HCT116 (cell line): ENCODE measurements at regions not wholly inside any gene's neighbourhood (a gene's known extent, or its start where the extent isn't known, plus 50 kb on each side); places are given as distances from the start of the nearest gene placed in this dataset.
"Not testable (repeated sequence)": the region's sequence is repeated elsewhere in the genome, so short reads cannot be mapped to it uniquely, and the experiment has no call there.

Source experiments
- ATAC-seq: fragments of 200-7000 bp; cut with Tn5 transposase; 2 replicates; pipeline ENCODE4 v1.9.1; 2020; ENCODE audit warnings: mild to moderate bottlenecking, moderate library complexity
- BruUV-seq: library from RNA; stranded (reverse); fragments of 400-500 nt; replicated peaks from 2 replicates; lab custom pipeline; 2021; lab: Mats Ljungman, UMichigan
- CTCF ChIA-PET: fragments of 300-600 bp; sonication (Branson Sonifier 250); formaldehyde crosslinking; loops from one replicate; lab custom pipeline; 2021; ENCODE audit warnings: antibody characterized with exemption; lab: Charles Lee
- POLR2A ChIA-PET: fragments of 300-600, 350-600 bp; sonication (Branson Sonifier 250); formaldehyde crosslinking; loops from one replicate; lab custom pipeline; 2021; ENCODE audit warnings: antibody characterized with exemption; lab: Charles Lee
- RAD21 ChIA-PET, 2 experiments: fragments of 300-600 bp; sonication (Branson Sonifier 250); formaldehyde crosslinking; loops; one replicate each; lab custom pipeline; 2023; ENCODE audit warnings: low total read pairs in 2 of 2; ENCODE audit not compliant: uncharacterized antibody in 2 of 2, unreplicated experiment in 2 of 2, low non-redundant PET in 1 of 2; lab: Charles Lee
- DNase-seq: peaks from one replicate; pipeline ENCODE4 v3.0.0-alpha.2; 2010; ENCODE audit warnings: low read depth, low spot score
- H2AFZ ChIP-seq: fragments of 200-600 bp; shearing (Covaris generic), sonication (generic); 2 replicates; pipeline ENCODE4 v1.6.1; 2017; ENCODE audit warnings: low read depth, mixed run types, mixed read lengths, antibody characterized with exemption, low read length; ENCODE audit not compliant: poor library complexity, severe bottlenecking
- H3K27ac ChIP-seq: 2 replicates; pipeline ENCODE4 v1.5.1; 2012; ENCODE audit warnings: low read depth, low read length
- H3K27me3 ChIP-seq: fragments of 200-600 bp; sonication (generic); 2 replicates; pipeline ENCODE4 v1.6.1; 2016; ENCODE audit warnings: mixed run types, low read length, mixed read lengths; ENCODE audit not compliant: insufficient read depth
- H3K36me3 ChIP-seq, 2 experiments: fragments of 200-500 bp in 1 of 2; fragments of 200-600 bp in 1 of 2; sonication (Bioruptor generic) in 1 of 2; sonication (generic) in 1 of 2; 2 replicates each; pipeline versions ENCODE4 v1.5.1 to v1.6.1; 2014 to 2016; ENCODE audit warnings: low read length in 2 of 2, inconsistent platforms in 1 of 2, mixed read lengths in 1 of 2, mixed run types in 1 of 2; ENCODE audit not compliant: insufficient read depth in 2 of 2, control insufficient read depth in 1 of 2
- H3K4me1 ChIP-seq, 2 experiments: fragments of 200-600 bp in 1 of 2; sonication (generic) in 1 of 2; 2 replicates each; pipeline versions ENCODE4 v1.5.1 to v1.6.1; 2012 to 2017; ENCODE audit warnings: low read length in 2 of 2, inconsistent platforms in 1 of 2, mild to moderate bottlenecking in 1 of 2, mixed read lengths in 1 of 2, mixed run types in 1 of 2, moderate library complexity in 1 of 2; ENCODE audit not compliant: insufficient read depth in 2 of 2, control insufficient read depth in 1 of 2
- H3K4me2 ChIP-seq: fragments of 200-600 bp; sonication (generic); 2 replicates; pipeline ENCODE4 v1.6.1; 2017; ENCODE audit warnings: mixed run types, low read length, mixed read lengths
- H3K4me3 ChIP-seq, 2 experiments: fragments of 200-600 bp in 1 of 2; sonication (generic) in 1 of 2; replicated peaks in 1 of 2; 2 replicates each; pipeline ENCODE4 v1.5.1; 2011 to 2016; ENCODE audit warnings: low read length in 2 of 2, control low read depth in 1 of 2, low read depth in 1 of 2, mild to moderate bottlenecking in 1 of 2, mixed read lengths in 1 of 2, mixed run types in 1 of 2
- H3K79me2 ChIP-seq: fragments of 200-600 bp; sonication (generic); 2 replicates; pipeline ENCODE4 v1.6.1; 2017; ENCODE audit warnings: mild to moderate bottlenecking, mixed run types, low read length, moderate library complexity, mixed read lengths; ENCODE audit not compliant: insufficient read depth
- H3K9ac ChIP-seq: fragments of 200-600 bp; sonication (generic); 2 replicates; pipeline ENCODE4 v1.6.1; 2016; ENCODE audit warnings: low read length, mixed read lengths
- H3K9me2 ChIP-seq: fragments of 200-600 bp; sonication (generic), shearing (Covaris generic); 2 replicates; pipeline ENCODE4 v1.6.1; 2017; ENCODE audit warnings: mixed run types, mild to moderate bottlenecking, moderate library complexity; ENCODE audit not compliant: insufficient read depth
- H3K9me3 ChIP-seq, 2 experiments: fragments of 200-500 bp in 1 of 2; fragments of 200-600 bp in 1 of 2; sonication (Bioruptor generic) in 1 of 2; sonication (generic) in 1 of 2; 2 replicates each; pipeline ENCODE4 v1.6.1; 2014 to 2017; ENCODE audit warnings: low read length in 2 of 2, mixed read lengths in 2 of 2, inconsistent platforms in 1 of 2, low read depth in 1 of 2, mild to moderate bottlenecking in 1 of 2, mixed run types in 1 of 2, moderate library complexity in 1 of 2; ENCODE audit not compliant: control insufficient read depth in 1 of 2, insufficient read depth in 1 of 2
- H4K20me1 ChIP-seq: fragments of 200-600 bp; sonication (generic), shearing (Covaris generic); 2 replicates; pipeline ENCODE4 v1.6.1; 2017; ENCODE audit warnings: mixed run types, mild to moderate bottlenecking, moderate library complexity; ENCODE audit not compliant: insufficient read depth
- CBX3 ChIP-seq: IDR thresholded peaks from 2 replicates; pipeline ENCODE4 v1.6.1; 2012; ENCODE audit warnings: low read depth
- CTCF ChIP-seq, 3 experiments: fragments of 200-600 bp in 1 of 3; sonication (generic) in 1 of 3; IDR thresholded peaks in 2 of 3; conservative IDR thresholded peaks in 1 of 3; 2 replicates each; pipeline ENCODE4 v1.5.1; 2012 to 2017; ENCODE audit warnings: low read depth in 2 of 3, low read length in 2 of 3, antibody characterized with exemption in 1 of 3, borderline replicate concordance in 1 of 3, control low read depth in 1 of 3, mild to moderate bottlenecking in 1 of 3, mixed read lengths in 1 of 3, mixed run types in 1 of 3, moderate library complexity in 1 of 3; ENCODE audit not compliant: insufficient read depth in 1 of 3
- EZH2phosphoT487 ChIP-seq: fragments of 200-600 bp; IDR thresholded peaks from 2 replicates; pipeline ENCODE4 v1.6.1; 2018; ENCODE audit warnings: antibody characterized with exemption, borderline replicate concordance
- FOSL1 ChIP-seq: IDR thresholded peaks from 2 replicates; pipeline ENCODE4 v1.6.1; 2012; ENCODE audit warnings: low read depth
- JUND ChIP-seq: IDR thresholded peaks from 2 replicates; pipeline ENCODE4 v1.6.1; 2012
- REST ChIP-seq: IDR thresholded peaks from 2 replicates; pipeline ENCODE4 v1.6.1; 2012; ENCODE audit warnings: low read depth
- SIN3A ChIP-seq: IDR thresholded peaks from 2 replicates; pipeline ENCODE4 v1.6.1; 2012; ENCODE audit warnings: low read depth
- SP1 ChIP-seq: IDR thresholded peaks from 2 replicates; pipeline ENCODE4 v1.6.1; 2012; ENCODE audit warnings: low read depth
- TCF7L2 ChIP-seq: IDR thresholded peaks from 2 replicates; pipeline ENCODE4 v1.7.0; 2011; ENCODE audit warnings: borderline replicate concordance, inconsistent platforms; ENCODE audit not compliant: insufficient read depth, insufficient read length; ENCODE audit errors: extremely low read depth
- YY1 ChIP-seq: IDR thresholded peaks from 2 replicates; pipeline ENCODE4 v1.6.1; 2011; ENCODE audit warnings: low read length, low read depth, moderate library complexity, mild to moderate bottlenecking; ENCODE audit not compliant: insufficient replicate concordance; ENCODE audit errors: extremely low read depth
- ZFX ChIP-seq: fragments of 450-650 bp; IDR thresholded peaks from 2 replicates; pipeline ENCODE4 v1.6.1; 2017
- ZNF274 ChIP-seq: fragments of 200-500 bp; sonication (Bioruptor generic); IDR thresholded peaks from 2 replicates; pipeline ENCODE4 v1.6.1; 2014; ENCODE audit warnings: mild to moderate bottlenecking, low read depth, low read length, inconsistent platforms
- intact Hi-C: fragments of 100-400 bp; cut with micrococcal nuclease; formaldehyde crosslinking; loops from 2 replicates; pipeline ENCODE4 v1.10.0; 2022

GRCh38 chr5:40346901-40347300, 332.8 kb upstream of the PTGER4 start:
- Histone ChIP-seq H4K20me1 (no peaks in the 10 kb centered on the region), H3K9me3 (no peaks in the 10 kb centered on the region), H3K27ac (no peak overlapping the region), H3K27me3 (no peaks in the 10 kb centered on the region), H3K9me2 (no peaks in the 10 kb centered on the region), H3K4me1 (no peaks in the 10 kb centered on the region), H3K4me3 (no peak overlapping the region), H3K9ac (no peak overlapping the region), H3K4me2 (no peak overlapping the region), H3K79me2 (no peaks in the 10 kb centered on the region), H3K36me3 (no peaks in the 10 kb centered on the region), H2AFZ (no peak overlapping the region)
- intact Hi-C loops: no loop called here
- CTCF ChIA-PET: no interaction called here
- TF ChIP-seq EZH2phosphoT487 (no peak), YY1 (no peak), REST (no peak), TCF7L2 (no peak), CBX3 (no peak), JUND (no peak), FOSL1 (no peak), SIN3A (no peak), CTCF (IDR thresholded peaks at IDR 0.05 in 2 of 3, conservative IDR thresholded peaks at IDR 0.05 in 1 of 3; ENCODE audit: borderline replicate concordance in 1 of 3, insufficient read depth in 1 of 3, low read depth in 2 of 3, low read length in 2 of 3) (no peak), ZFX (no peak), SP1 (no peak), ZNF274 (no peak)
- BruUV-seq: no TSS peak
- POLR2A ChIA-PET: no interaction called here
- RAD21 ChIA-PET: no interaction called here
- no peak for DNase-seq
- ATAC-seq: no peak

- DNase-seq, POLR2A ChIA-PET, H3K27ac ChIP-seq, H3K4me1 ChIP-seq, H3K9ac ChIP-seq, H3K27me3 ChIP-seq, H3K36me3 ChIP-seq, intact Hi-C loops, RAD21 ChIA-PET, H3K79me2 ChIP-seq, ATAC-seq, BruUV-seq, H4K20me1 ChIP-seq, CTCF ChIA-PET, H3K9me3 ChIP-seq, H2AFZ ChIP-seq, H3K4me3 ChIP-seq, H3K9me2 ChIP-seq, H3K4me2 ChIP-seq: not testable (repeated sequence)
Measured at GRCh38 chr5:40338434-40338833, 341.3 kb upstream of the PTGER4 start.
